HepG2 (cell line): ENCODE measurements at regions not wholly inside any gene's neighbourhood (a gene's known extent, or its start where the extent isn't known, plus 50 kb on each side); places are given as distances from the start of the nearest gene placed in this dataset.

Experiments used
- CTCF ChIP-seq: sonication (generic); formaldehyde crosslinking; IDR thresholded peaks from 2 replicates; pipeline ENCODE4 v1.5.0; 2020; ENCODE audit warnings: mild to moderate bottlenecking, missing genetic modification reagents, moderate library complexity
- RELA ChIP-seq: sonication (generic); formaldehyde crosslinking; IDR thresholded peaks from 2 replicates; pipeline ENCODE4 v1.4.0; 2020; ENCODE audit warnings: missing genetic modification reagents
- SMAD3 ChIP-seq: sonication (generic); formaldehyde crosslinking; IDR thresholded peaks from 2 replicates; pipeline ENCODE4 v1.4.0; 2020; ENCODE audit warnings: missing genetic modification reagents

GRCh38 chr12:41893491-41893890 lies 251.2 kb downstream of the GXYLT1 start:
- TF ChIP-seq SMAD3 (CRISPR knock-in tag) = no peak
- no peak for TF ChIP-seq CTCF
- no peak for TF ChIP-seq RELA (CRISPR knock-in tag)
